CD4-positive, alpha-beta memory T cell (primary cell): ENCODE measurements at regions not wholly inside any gene's neighbourhood (a gene's known extent, or its start where the extent isn't known, plus 50 kb on each side); places are given as distances from the start of the nearest gene placed in this dataset.
A peak's percentile ranks its signal among the peaks of the same experiment; 100 is the strongest.

Experiments
- CTCF ChIA-PET: fragments of 350-600 bp; sonication (Branson Sonifier 250); formaldehyde crosslinking; loops from one replicate; lab custom pipeline; 2021; ENCODE audit warnings: inconsistent platforms; ENCODE audit not compliant: partially characterized antibody; lab: Charles Lee
- POLR2A ChIA-PET: fragments of 350-600 bp; sonication (Branson Sonifier 250); formaldehyde crosslinking; loops from one replicate; lab custom pipeline; 2021; ENCODE audit not compliant: partially characterized antibody; lab: Charles Lee
- DNase-seq, 5 donors: peaks; one replicate each; pipeline versions ENCODE4 v3.0.0 to v3.0.0-alpha.2; 2020 to 2022; ENCODE audit warnings: mixed read lengths in 1 of 5
- H3K27ac ChIP-seq: one replicate; pipeline ENCODE4 v1.7.0; 2013; ENCODE audit warnings: low read depth, low read length
- H3K27me3 ChIP-seq: 2 replicates; pipeline ENCODE4 v1.7.0; 2013; ENCODE audit warnings: mild to moderate bottlenecking, low read length, moderate library complexity; ENCODE audit not compliant: insufficient read depth
- H3K36me3 ChIP-seq: 2 replicates; pipeline ENCODE4 v1.7.0; 2013; ENCODE audit warnings: mild to moderate bottlenecking, low read length, moderate library complexity; ENCODE audit not compliant: insufficient read depth
- H3K4me1 ChIP-seq: 2 replicates; pipeline ENCODE4 v1.7.0; 2013; ENCODE audit warnings: mild to moderate bottlenecking, low read length, moderate library complexity; ENCODE audit not compliant: insufficient read depth
- H3K4me3 ChIP-seq, 2 donors: one replicate each; pipeline ENCODE4 v1.7.0; 2013; ENCODE audit warnings: low read length in 2 of 2, mild to moderate bottlenecking in 1 of 2
- H3K9me3 ChIP-seq, 2 donors: one replicate each; pipeline ENCODE4 v1.7.0; 2013; ENCODE audit warnings: low read length in 2 of 2, control low read depth in 1 of 2; ENCODE audit not compliant: control insufficient read depth in 1 of 2
- H3K27ac Mint-ChIP-seq, 7 donors: one replicate each; pipeline ENCODE4 v1.8.0; 2020 to 2021; ENCODE audit warnings: mixed read lengths in 7 of 7, mild to moderate bottlenecking in 6 of 7, inconsistent platforms in 3 of 7, moderate library complexity in 3 of 7
- H3K27me3 Mint-ChIP-seq, 2 donors: one replicate each; pipeline ENCODE4 v1.8.0; 2020 to 2021; ENCODE audit warnings: mixed read lengths in 2 of 2
- H3K36me3 Mint-ChIP-seq, 2 donors: one replicate each; pipeline ENCODE4 v1.8.0; 2020 to 2021; ENCODE audit warnings: mixed read lengths in 2 of 2, inconsistent platforms in 1 of 2, mild to moderate bottlenecking in 1 of 2
- H3K4me1 Mint-ChIP-seq, 4 donors: one replicate each; pipeline ENCODE4 v1.8.0; 2020 to 2021; ENCODE audit warnings: mixed read lengths in 4 of 4, mild to moderate bottlenecking in 1 of 4
- H3K4me3 Mint-ChIP-seq, 8 donors: one replicate each; pipeline ENCODE4 v1.8.0; 2020 to 2021; ENCODE audit warnings: mixed read lengths in 8 of 8, mild to moderate bottlenecking in 7 of 8, moderate library complexity in 6 of 8, inconsistent platforms in 3 of 8
- H3K9me3 Mint-ChIP-seq, 8 donors: one replicate each; pipeline ENCODE4 v1.8.0; 2020 to 2021; ENCODE audit warnings: mixed read lengths in 8 of 8, mild to moderate bottlenecking in 5 of 8, inconsistent platforms in 3 of 8, moderate library complexity in 1 of 8
- intact Hi-C: fragments of 100-400 bp; cut with micrococcal nuclease; formaldehyde crosslinking; loops from one replicate; pipeline ENCODE4 v1.15.1; 2023

GRCh38 chr1:227440182-227440581 lies 121.9 kb upstream of the CDC42BPA start:
- H3K27ac ChIP-seq, result no peak overlapping the region
- H3K27me3 ChIP-seq, result peaks cover 3% of the 10 kb centered on the region
- intact Hi-C loops, result no loop called here
- H3K4me3 ChIP-seq, result no peak overlapping the region
- no peaks in the 10 kb centered on the region for H3K36me3 ChIP-seq
- ChIA-PET POLR2A (no interaction called here), CTCF (interaction anchor here (1.6 kb wide), 1 partner anchor 8 kb away, joined by 3 read pairs; no protein-coding TSS in a partner anchor)
- Mint-ChIP-seq H3K36me3 (no peaks in the 10 kb centered on the region), H3K4me1 (peaks cover 0 to 4% (median 3%) of the 10 kb centered on the region in 4 donors), H3K27me3 (peaks cover 26 to 27% of the 10 kb centered on the region in 2 donors), H3K9me3 (no peaks in the 10 kb centered on the region), H3K4me3 (no peak overlapping the region), H3K27ac (no peak overlapping the region)
- DNase-seq, result no peak
- H3K9me3 ChIP-seq, result no peaks in the 10 kb centered on the region
- no peaks in the 10 kb centered on the region for H3K4me1 ChIP-seq

GRCh38 chr1:227437495-227438008 lies 119.3 kb upstream of the CDC42BPA start:
- Mint-ChIP-seq H3K36me3 (no peaks in the 10 kb centered on the region), H3K4me1 (peaks cover 0 to 7% (median 3%) of the 10 kb centered on the region in 4 donors), H3K9me3 (no peaks in the 10 kb centered on the region), H3K27ac (peak overlapping the region in 1 of 7 donors; percentile 2), H3K27me3 (peaks cover 22 to 29% of the 10 kb centered on the region in 2 donors), H3K4me3 (peak overlapping the region in 1 of 8 donors; percentile 41)
- Histone ChIP-seq H3K4me3 (no peak overlapping the region), H3K27me3 (peaks cover 3% of the 10 kb centered on the region), H3K9me3 (no peaks in the 10 kb centered on the region), H3K27ac (no peak overlapping the region), H3K36me3 (no peaks in the 10 kb centered on the region), H3K4me1 (no peaks in the 10 kb centered on the region)
- intact Hi-C loops, result no loop called here
- no peak for DNase-seq
- ChIA-PET CTCF (no interaction called here), POLR2A (no interaction called here)

DNA sequence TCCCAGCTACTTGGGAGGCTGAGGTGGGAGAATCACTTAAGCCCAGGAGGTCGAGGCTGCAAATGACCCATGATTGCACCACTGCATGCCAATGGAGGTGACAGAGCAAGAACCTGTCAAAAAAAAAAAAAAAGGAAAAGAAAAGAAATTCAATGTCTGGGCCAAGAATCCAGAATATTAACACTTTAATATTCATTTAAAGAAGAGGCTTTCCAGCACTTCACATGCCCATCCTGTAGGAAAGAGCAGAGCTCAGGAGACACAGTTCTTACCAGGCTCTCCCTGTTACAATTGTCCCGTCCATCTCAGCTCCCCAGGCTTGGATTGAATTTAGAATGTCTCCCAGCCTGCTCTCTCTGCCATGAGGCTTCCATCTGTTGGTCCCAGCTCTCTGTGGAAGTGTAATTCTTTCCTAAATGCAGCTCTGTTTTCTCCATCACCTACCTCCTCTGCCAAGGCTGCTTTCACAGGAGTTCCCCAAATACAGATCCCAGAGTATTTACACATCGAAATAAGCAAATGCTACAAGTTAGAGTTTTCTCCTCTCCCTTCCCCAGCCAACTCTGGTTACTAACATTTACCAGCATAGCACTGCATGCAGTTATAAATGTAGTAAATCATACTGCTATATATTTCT lies 116.6 kb upstream of the CDC42BPA start:
- intact Hi-C loops, result no loop called here
- DNase-seq, result no peak
- Mint-ChIP-seq H3K9me3 (peaks cover 0 to 2% (median 0%) of the 10 kb centered on the region in 8 donors), H3K36me3 (no peaks in the 10 kb centered on the region), H3K27me3 (peaks cover 21 to 25% of the 10 kb centered on the region in 2 donors), H3K4me1 (peaks cover 0 to 7% (median 3%) of the 10 kb centered on the region in 4 donors), H3K4me3 (no peak overlapping the region), H3K27ac (no peak overlapping the region)
- H3K4me3 ChIP-seq, result no peak overlapping the region
- no peaks in the 10 kb centered on the region for H3K27me3 ChIP-seq
- no peak overlapping the region for H3K27ac ChIP-seq
- no peaks in the 10 kb centered on the region for H3K36me3 ChIP-seq
- no peaks in the 10 kb centered on the region for H3K9me3 ChIP-seq
- H3K4me1 ChIP-seq, result no peaks in the 10 kb centered on the region
- CTCF ChIA-PET, result no interaction called here
- POLR2A ChIA-PET, result no interaction called here

- Mint-ChIP-seq H3K4me1 (peaks cover 0 to 7% (median 3%) of the 10 kb centered on the region in 4 donors), H3K4me3 (no peak overlapping the region), H3K27ac (no peak overlapping the region), H3K9me3 (peaks cover 0 to 2% (median 0%) of the 10 kb centered on the region in 8 donors), H3K27me3 (peaks cover 21 to 26% of the 10 kb centered on the region in 2 donors), H3K36me3 (no peaks in the 10 kb centered on the region)
- H3K9me3 ChIP-seq, result no peaks in the 10 kb centered on the region
- H3K4me3 ChIP-seq, result no peak overlapping the region
- intact Hi-C loops, result no loop called here
- no peak overlapping the region for H3K27ac ChIP-seq
- no peaks in the 10 kb centered on the region for H3K36me3 ChIP-seq
- no peak for DNase-seq
- POLR2A ChIA-PET, result no interaction called here
- CTCF ChIA-PET, result interaction anchor here (2.0 kb wide), 1 partner anchor 15 kb away, joined by 5 read pairs; no protein-coding TSS in a partner anchor
- H3K4me1 ChIP-seq, result no peaks in the 10 kb centered on the region
- no peaks in the 10 kb centered on the region for H3K27me3 ChIP-seq
Observed at GRCh38 chr1:227433663-227434341, 115.5 kb upstream of the CDC42BPA start.

GRCh38 chr1:227432981-227433380 lies 114.7 kb upstream of the CDC42BPA start:
- Mint-ChIP-seq H3K9me3 (peaks cover 0 to 2% (median 0%) of the 10 kb centered on the region in 8 donors), H3K4me3 (no peak overlapping the region), H3K4me1 (peaks cover 0 to 7% (median 3%) of the 10 kb centered on the region in 4 donors), H3K27me3 (peaks cover 16 to 24% of the 10 kb centered on the region in 2 donors), H3K27ac (no peak overlapping the region), H3K36me3 (no peaks in the 10 kb centered on the region)
- no peaks in the 10 kb centered on the region for H3K9me3 ChIP-seq
- H3K27me3 ChIP-seq, result no peaks in the 10 kb centered on the region
- no peak overlapping the region for H3K27ac ChIP-seq
- no peak for DNase-seq
- no peaks in the 10 kb centered on the region for H3K36me3 ChIP-seq
- ChIA-PET POLR2A (no interaction called here), CTCF (interaction anchor here (2.0 kb wide), 1 partner anchor 16 kb away, joined by 5 read pairs; no protein-coding TSS in a partner anchor)
- H3K4me1 ChIP-seq, result no peaks in the 10 kb centered on the region
- intact Hi-C loops, result no loop called here
- H3K4me3 ChIP-seq, result no peak overlapping the region

DNA sequence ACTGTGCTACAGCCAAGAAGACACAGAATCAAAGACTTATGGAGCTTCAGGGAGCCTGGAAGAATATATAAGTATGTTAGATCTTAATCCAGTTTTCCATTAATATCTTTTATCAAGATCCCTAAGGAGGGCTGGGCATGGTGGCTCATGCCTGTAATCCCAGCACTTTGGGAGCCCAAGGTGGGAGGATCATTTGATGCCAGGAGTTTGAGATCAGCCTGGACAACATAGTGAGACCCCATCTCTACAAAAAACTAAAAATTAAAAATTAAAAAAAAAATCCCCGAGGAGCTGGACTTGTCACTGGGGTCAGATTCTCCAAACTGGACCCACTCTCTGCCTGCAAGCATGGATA lies 113.9 kb upstream of the CDC42BPA start:
- H3K9me3 Mint-ChIP-seq, result peaks cover 0 to 2% (median 0%) of the 10 kb centered on the region in 8 donors
- CTCF ChIA-PET, result interaction anchor here (2.0 kb wide), 1 partner anchor 17 kb away, joined by 5 read pairs; no protein-coding TSS in a partner anchor
- no peak overlapping the region for H3K4me3 Mint-ChIP-seq
- DNase-seq, result no peak
- H3K4me1 ChIP-seq, result no peaks in the 10 kb centered on the region
- POLR2A ChIA-PET, result no interaction called here
- H3K36me3 Mint-ChIP-seq, result no peaks in the 10 kb centered on the region
- H3K27ac ChIP-seq, result no peak overlapping the region
- H3K27ac Mint-ChIP-seq, result no peak overlapping the region
- no peaks in the 10 kb centered on the region for H3K9me3 ChIP-seq
- H3K27me3 ChIP-seq, result no peaks in the 10 kb centered on the region
- no peak overlapping the region for H3K4me3 ChIP-seq
- H3K36me3 ChIP-seq, result no peaks in the 10 kb centered on the region
- H3K27me3 Mint-ChIP-seq, result peaks cover 12 to 27% of the 10 kb centered on the region in 2 donors
- H3K4me1 Mint-ChIP-seq, result peaks cover 0 to 6% (median 0%) of the 10 kb centered on the region in 4 donors
- intact Hi-C loops, result no loop called here
